Heart right ventricle (tissue), 16 donors: ENCODE measurements at regions not wholly inside any gene's neighbourhood (a gene's known extent, or its start where the extent isn't known, plus 50 kb on each side); places are given as distances from the start of the nearest gene placed in this dataset.

Experiments used
- ATAC-seq, 8 donors: fragments of 200-7000 bp; cut with Tn5 transposase; one replicate each; pipeline ENCODE4 v1.9.1; 2020; ENCODE audit warnings: mild to moderate bottlenecking in 8 of 8, moderate library complexity in 8 of 8, moderate number of reproducible peaks in 1 of 8
- DNase-seq, 2 donors: peaks; one replicate each; pipeline ENCODE4 v3.0.0-alpha.2; 2020
- H3K27ac ChIP-seq, 10 donors: fragments of 200-600 bp; sonication (generic) in 2 of 10; one replicate each; pipeline versions ENCODE4 v1.5.0 to v1.8.0; 2020 to 2022; ENCODE audit warnings: mild to moderate bottlenecking in 3 of 10
- H3K27me3 ChIP-seq, 7 donors: fragments of 200-600 bp; one replicate each; pipeline ENCODE4 v1.8.0; 2021 to 2022; ENCODE audit warnings: mild to moderate bottlenecking in 2 of 7
- H3K36me3 ChIP-seq, 9 donors: fragments of 200-600 bp; sonication (generic) in 1 of 9; one replicate each; pipeline versions ENCODE4 v1.5.0 to v1.8.0; 2020 to 2022; ENCODE audit warnings: mild to moderate bottlenecking in 2 of 9
- H3K4me1 ChIP-seq, 9 donors: fragments of 200-600 bp; sonication (generic) in 1 of 9; one replicate each; pipeline versions ENCODE4 v1.5.0 to v1.8.0; 2020 to 2022; ENCODE audit warnings: mild to moderate bottlenecking in 4 of 9
- H3K4me3 ChIP-seq, 10 donors: fragments of 200-600 bp; sonication (generic) in 2 of 10; one replicate each; pipeline versions ENCODE4 v1.5.0 to v1.8.0; 2020 to 2022; ENCODE audit warnings: mild to moderate bottlenecking in 7 of 10, moderate library complexity in 2 of 10
- H3K9me3 ChIP-seq, 11 donors: fragments of 200-600 bp in 10 of 11; sonication (generic) in 2 of 11; one replicate each; pipeline versions ENCODE4 v1.5.0 to v1.8.0; 2013 to 2022; ENCODE audit warnings: mild to moderate bottlenecking in 2 of 11, control low read depth in 1 of 11, moderate library complexity in 1 of 11
- CTCF ChIP-seq, 9 donors: fragments of 200-600 bp; sonication (generic) in 2 of 9; IDR thresholded peaks; one replicate each; pipeline versions ENCODE4 v1.5.0 to v1.8.0; 2021 to 2022; ENCODE audit warnings: antibody characterized with exemption in 9 of 9, mild to moderate bottlenecking in 5 of 9, moderate library complexity in 1 of 9
- WGBS, 2 donors: extraction: QIAGEN DNeasy Blood & Tissue Kit; methylation state at CpG; one replicate each; pipeline ENCODE4 v1.1.7; 2013; ENCODE audit warnings: inconsistent platforms in 1 of 2; 5-methylcytosine and 5-hydroxymethylcytosine counted together
- intact Hi-C, 10 donors: fragments of 100-400 bp; cut with DNase I; formaldehyde crosslinking; loops; one replicate each; pipeline versions ENCODE4 v1.11.1 to v1.14.2; 2022
- donor health status: Arrhythmogenic right ventricular cardiomyopathy.
- donor health status: ischemic (EF 13 %, LVEDD 7.1; RV severe dilation, severe dysfunction).
- donor health status: healthy with polysubstance abuse.
- donor health status: DM: no; HTN: yes; CAD: no.
- donor health status: DM: no; HTN: no; CAD: no.
- donor health status: ischemic (EF 25% LVEDD 6.9; RV normal size, moderate dysfunction).
- donor health status: ischemic (EF 25% LVEDD 5.7; RV mildly dilated, moderate dysfunction).
- donor health status: healthy.
- donor health status: DM: yes; HTN: yes; CAD: no.
- donor health status: Ischemic cardiomyopathy.
- donor health status: ischemic (EF 35%, LVEDD 5.7; RV mildly dilated, moderate dysfunction).
- donor health status: nonischemic (EF 11% LVEDD 7.7; RV severe dilation, severe dysfunction).
- donor health status: DM: yes; HTN: yes; CAD: no.
- donor health status: PGD.
- donor health status: ischemic (EF 29% LVEDD 5.4; RV normal size, mild dysfunction).
- donor health status: nonischemic (EF 23%, LVEDD 6.1; RV moderate dilation, normal function).

- TF ChIP-seq CTCF (IDR thresholded peaks at IDR 0.05) = no peak
- 93 to 94% methylated on average over 11 to 15 of the region's 15 CpGs for WGBS, 2 donors
- H3K4me1 ChIP-seq = no peaks in the 10 kb centered on the region
- ATAC-seq (no peak), DNase-seq (no peak)
- H3K9me3 ChIP-seq = peaks cover 0 to 34% (median 0%) of the 10 kb centered on the region in 11 donors
- H3K27ac ChIP-seq = no peak overlapping the region
- intact Hi-C loops = no loop called here
- no peaks in the 10 kb centered on the region for H3K27me3 ChIP-seq
- H3K4me3 ChIP-seq = no peak overlapping the region
- H3K36me3 ChIP-seq = no peaks in the 10 kb centered on the region
Measured at GRCh38 chr4:60042231-60042652, 1157.9 kb upstream of the ADGRL3 start.

GRCh38 chr4:60042941-60043340 lies 1157.2 kb upstream of the ADGRL3 start:
- Histone ChIP-seq H3K27ac (no peak overlapping the region), H3K27me3 (no peaks in the 10 kb centered on the region), H3K36me3 (no peaks in the 10 kb centered on the region), H3K4me3 (no peak overlapping the region), H3K9me3 (peaks cover 0 to 40% (median 0%) of the 10 kb centered on the region in 11 donors), H3K4me1 (no peaks in the 10 kb centered on the region)
- TF ChIP-seq CTCF (IDR thresholded peaks at IDR 0.05) = no peak
- WGBS, 2 donors = 65 to 67% methylated on average over 2 of the region's 2 CpGs
- no peak for ATAC-seq
- intact Hi-C loops = no loop called here
- no peak for DNase-seq

- no peak for TF ChIP-seq CTCF (IDR thresholded peaks at IDR 0.05)
- Histone ChIP-seq H3K27ac (no peak overlapping the region), H3K36me3 (no peaks in the 10 kb centered on the region), H3K4me3 (no peak overlapping the region), H3K4me1 (no peaks in the 10 kb centered on the region), H3K27me3 (no peaks in the 10 kb centered on the region), H3K9me3 (peaks cover 0 to 8% (median 0%) of the 10 kb centered on the region in 11 donors)
- intact Hi-C loops = no loop called here
- DNase-seq (no peak), ATAC-seq (no peak)
Measured at GRCh38 chr4:60078984-60079383, 1121.1 kb upstream of the ADGRL3 start.

- Histone ChIP-seq H3K36me3 (no peaks in the 10 kb centered on the region), H3K27ac (no peak overlapping the region), H3K4me3 (no peak overlapping the region), H3K9me3 (peaks cover 0 to 8% (median 0%) of the 10 kb centered on the region in 11 donors), H3K4me1 (no peaks in the 10 kb centered on the region), H3K27me3 (no peaks in the 10 kb centered on the region)
- WGBS, 2 donors = 46 to 54% methylated on average over 2 of the region's 2 CpGs
- DNase-seq (no peak), ATAC-seq (no peak)
- TF ChIP-seq CTCF (IDR thresholded peaks at IDR 0.05) = no peak
- intact Hi-C loops = no loop called here
Measured at GRCh38 chr4:60081839-60082238, 1118.3 kb upstream of the ADGRL3 start.
